ENCODE measurements at regions not wholly inside any gene's neighbourhood (a gene's known extent, or its start where the extent isn't known, plus 50 kb on each side); places are given as distances from the start of the nearest gene placed in this dataset.

- H3K79me2 ChIP-seq (ENCODE audit: insufficient read depth, low read depth) = no peaks in the 10 kb centered on the region
- H2AFZ ChIP-seq (ENCODE audit: low read depth) = no peak overlapping the region
- H3K27ac ChIP-seq = no peak overlapping the region
- no peak for TF ChIP-seq CTCF (conservative IDR thresholded peaks at IDR 0.05; ENCODE audit: low read depth, low read length)
- H3K4me2 ChIP-seq = no peak overlapping the region
- H3K9ac ChIP-seq = no peak overlapping the region
- H3K4me3 ChIP-seq (IDR thresholded peaks at IDR 0.05; ENCODE audit: insufficient read depth, low read depth, low read length) = no peak overlapping the region
- no peaks in the 10 kb centered on the region for H3K36me3 ChIP-seq (ENCODE audit: insufficient read depth)
- H3K27me3 ChIP-seq (ENCODE audit: insufficient read depth, low read depth) = no peaks in the 10 kb centered on the region
- H4K20me1 ChIP-seq (ENCODE audit: insufficient read depth) = no peaks in the 10 kb centered on the region
- H3K4me1 ChIP-seq (ENCODE audit: low read depth, poor library complexity, severe bottlenecking) = no peaks in the 10 kb centered on the region
Measured at GRCh38 chr3:99407257-99407656, 231.1 kb upstream of the COL8A1 start.

DNA sequence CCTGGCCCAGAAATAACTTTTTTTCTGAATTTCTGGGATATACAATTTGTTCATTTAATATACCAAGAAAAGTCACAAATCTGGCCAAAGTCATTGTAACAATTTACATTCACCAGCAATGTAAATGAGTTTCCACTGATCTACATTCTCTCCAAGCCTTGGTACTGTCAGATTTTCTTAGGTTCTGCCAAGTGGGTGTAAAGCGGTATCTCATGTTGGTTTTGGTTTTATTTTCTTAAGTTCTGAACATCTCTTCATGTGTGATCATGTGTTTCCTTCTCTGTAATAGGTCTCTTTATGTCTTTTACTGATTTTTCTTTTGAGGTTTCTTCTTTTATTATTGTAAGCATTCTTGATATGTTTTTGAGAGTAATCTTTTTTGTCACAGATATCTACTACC, 235.6 kb upstream of the COL8A1 start:
- no peaks in the 10 kb centered on the region for H3K27me3 ChIP-seq (ENCODE audit: insufficient read depth, low read depth)
- no peak overlapping the region for H3K4me2 ChIP-seq
- no peak overlapping the region for H3K4me3 ChIP-seq (IDR thresholded peaks at IDR 0.05; ENCODE audit: insufficient read depth, low read depth, low read length)
- H3K9ac ChIP-seq = no peak overlapping the region
- no peak overlapping the region for H3K27ac ChIP-seq
- no peaks in the 10 kb centered on the region for H4K20me1 ChIP-seq (ENCODE audit: insufficient read depth)
- no peak for TF ChIP-seq CTCF (conservative IDR thresholded peaks at IDR 0.05; ENCODE audit: low read depth, low read length)
- no peaks in the 10 kb centered on the region for H3K79me2 ChIP-seq (ENCODE audit: insufficient read depth, low read depth)
- H2AFZ ChIP-seq (ENCODE audit: low read depth) = no peak overlapping the region
- H3K36me3 ChIP-seq (ENCODE audit: insufficient read depth) = no peaks in the 10 kb centered on the region
- H3K4me1 ChIP-seq (ENCODE audit: low read depth, poor library complexity, severe bottlenecking) = no peaks in the 10 kb centered on the region

DNA sequence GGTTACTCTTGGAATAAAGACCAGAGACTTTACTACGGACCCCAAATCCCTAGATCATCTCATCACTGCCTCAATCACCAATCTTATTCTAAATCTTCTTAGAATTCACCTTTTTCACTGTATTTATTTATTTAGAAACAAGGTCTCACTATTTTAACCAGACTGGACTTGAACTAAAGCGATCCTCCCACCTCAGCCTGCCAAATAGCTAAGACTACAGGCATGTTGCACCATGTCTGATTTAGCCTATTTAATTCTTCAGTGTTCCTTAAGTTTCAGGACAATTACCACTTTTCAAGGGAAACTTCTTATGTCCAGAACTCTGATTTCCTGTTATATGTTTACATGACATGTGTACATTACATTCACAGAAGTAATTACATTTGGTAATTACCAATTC, 238.0 kb upstream of the COL8A1 start:
- Histone ChIP-seq H3K9ac (no peak overlapping the region), H3K36me3 (ENCODE audit: insufficient read depth) (no peaks in the 10 kb centered on the region), H4K20me1 (ENCODE audit: insufficient read depth) (no peaks in the 10 kb centered on the region), H3K27ac (no peak overlapping the region), H3K4me2 (no peak overlapping the region), H2AFZ (ENCODE audit: low read depth) (no peak overlapping the region), H3K4me3 (IDR thresholded peaks at IDR 0.05; ENCODE audit: insufficient read depth, low read depth, low read length) (no peak overlapping the region), H3K4me1 (ENCODE audit: low read depth, poor library complexity, severe bottlenecking) (no peaks in the 10 kb centered on the region), H3K79me2 (ENCODE audit: insufficient read depth, low read depth) (no peaks in the 10 kb centered on the region), H3K27me3 (ENCODE audit: insufficient read depth, low read depth) (no peaks in the 10 kb centered on the region)
- no peak for TF ChIP-seq CTCF (conservative IDR thresholded peaks at IDR 0.05; ENCODE audit: low read depth, low read length)

DNA sequence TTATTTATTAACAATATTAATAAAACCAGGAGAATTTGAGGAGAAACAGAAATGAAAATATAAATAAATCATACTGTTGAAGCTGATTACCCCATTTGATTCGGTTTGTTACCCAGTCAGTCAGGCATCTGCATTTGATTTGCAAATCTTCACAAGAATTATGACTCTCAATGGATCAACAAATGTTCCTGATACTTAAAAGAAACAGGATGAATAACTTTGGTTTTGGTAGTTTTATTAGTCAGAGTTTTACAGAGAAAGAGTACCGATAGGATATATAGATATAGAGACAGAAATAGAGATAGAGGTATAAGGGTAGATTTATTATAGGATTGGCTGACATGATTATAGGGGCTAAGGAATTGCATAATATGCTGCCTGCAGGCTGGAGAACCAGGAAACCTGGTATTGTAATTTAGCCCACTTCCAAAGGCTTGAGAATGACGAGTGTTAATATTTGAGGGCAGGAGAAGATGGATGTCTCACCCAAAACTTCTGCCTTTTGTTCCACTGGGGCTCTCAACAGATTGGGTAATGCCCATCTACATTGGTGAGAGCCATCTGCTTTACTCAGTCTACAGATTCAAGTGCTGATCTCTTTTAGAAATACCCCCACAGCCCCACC, 241.6 kb upstream of the COL8A1 start:
- Histone ChIP-seq H3K27me3 (ENCODE audit: insufficient read depth, low read depth) (no peaks in the 10 kb centered on the region), H3K4me2 (no peak overlapping the region), H2AFZ (ENCODE audit: low read depth) (no peak overlapping the region), H3K9ac (no peak overlapping the region), H3K27ac (no peak overlapping the region), H4K20me1 (ENCODE audit: insufficient read depth) (no peaks in the 10 kb centered on the region), H3K79me2 (ENCODE audit: insufficient read depth, low read depth) (no peaks in the 10 kb centered on the region), H3K36me3 (ENCODE audit: insufficient read depth) (no peaks in the 10 kb centered on the region), H3K4me1 (ENCODE audit: low read depth, poor library complexity, severe bottlenecking) (no peaks in the 10 kb centered on the region), H3K4me3 (IDR thresholded peaks at IDR 0.05; ENCODE audit: insufficient read depth, low read depth, low read length) (no peak overlapping the region)
- no peak for TF ChIP-seq CTCF (conservative IDR thresholded peaks at IDR 0.05; ENCODE audit: low read depth, low read length)
